Cardiac muscle cell (in vitro differentiated cells and primary cell): ENCODE measurements at regions not wholly inside any gene's neighbourhood (a gene's known extent, or its start where the extent isn't known, plus 50 kb on each side); places are given as distances from the start of the nearest gene placed in this dataset.

Source experiments
- DNase-seq, 2 donors: peaks; one replicate each; pipeline versions ENCODE4 v3.0.0 to v3.0.0-alpha.2; 2010 to 2017; ENCODE audit warnings: low read depth in 1 of 2, low spot score in 1 of 2
- H3K27ac ChIP-seq: fragments of 200-600 bp; sonication (generic); 2 replicates; pipeline ENCODE4 v1.5.1; 2016
- H3K27me3 ChIP-seq: fragments of 200-600 bp; sonication (generic); 2 replicates; pipeline ENCODE4 v1.6.0; 2016; ENCODE audit warnings: control low read depth
- H3K36me3 ChIP-seq: fragments of 200-600 bp; sonication (generic); 2 replicates; pipeline ENCODE4 v1.5.1; 2016; ENCODE audit warnings: control low read depth
- H3K4me1 ChIP-seq: fragments of 200-600 bp; sonication (generic); 2 replicates; pipeline ENCODE4 v1.8.1; 2017; ENCODE audit warnings: low read depth, mild to moderate bottlenecking, mixed run types
- H3K4me3 ChIP-seq: fragments of 200-600 bp; sonication (generic); 2 replicates; pipeline ENCODE4 v1.5.1; 2016; ENCODE audit warnings: mild to moderate bottlenecking
- H3K9me3 ChIP-seq: fragments of 200-600 bp; sonication (generic); 2 replicates; pipeline ENCODE4 v1.5.1; 2017; ENCODE audit warnings: low read depth, mild to moderate bottlenecking, control low read depth
- CTCF ChIP-seq: IDR thresholded peaks from 2 replicates; pipeline ENCODE4 v1.5.1; 2012; ENCODE audit warnings: low read depth, mild to moderate bottlenecking, low read length

GRCh38 chr18:11533942-11534496, 75.4 kb upstream of the SLC35G4 start:
- no peak overlapping the region for H3K27ac ChIP-seq
- no peak overlapping the region for H3K4me3 ChIP-seq
- no peak for TF ChIP-seq CTCF
- no peaks in the 10 kb centered on the region for H3K9me3 ChIP-seq
- H3K4me1 ChIP-seq: peaks cover 18% of the 10 kb centered on the region
- no peaks in the 10 kb centered on the region for H3K27me3 ChIP-seq
- DNase-seq: no peak
- H3K36me3 ChIP-seq: no peaks in the 10 kb centered on the region

- H3K9me3 ChIP-seq: no peaks in the 10 kb centered on the region
- no peaks in the 10 kb centered on the region for H3K27me3 ChIP-seq
- no peak for TF ChIP-seq CTCF
- peaks cover 18% of the 10 kb centered on the region for H3K4me1 ChIP-seq
- no peak for DNase-seq
- no peaks in the 10 kb centered on the region for H3K36me3 ChIP-seq
- H3K4me3 ChIP-seq: no peak overlapping the region
- H3K27ac ChIP-seq: no peak overlapping the region
Observed at GRCh38 chr18:11533513-11533890, 75.9 kb upstream of the SLC35G4 start.

GRCh38 chr18:11532758-11533512, 76.5 kb upstream of the SLC35G4 start:
- Histone ChIP-seq H3K36me3 (no peaks in the 10 kb centered on the region), H3K27me3 (peaks cover 3% of the 10 kb centered on the region), H3K9me3 (no peaks in the 10 kb centered on the region), H3K4me3 (no peak overlapping the region), H3K27ac (no peak overlapping the region), H3K4me1 (peaks cover 18% of the 10 kb centered on the region)
- no peak for DNase-seq
- TF ChIP-seq CTCF: no peak

DNA sequence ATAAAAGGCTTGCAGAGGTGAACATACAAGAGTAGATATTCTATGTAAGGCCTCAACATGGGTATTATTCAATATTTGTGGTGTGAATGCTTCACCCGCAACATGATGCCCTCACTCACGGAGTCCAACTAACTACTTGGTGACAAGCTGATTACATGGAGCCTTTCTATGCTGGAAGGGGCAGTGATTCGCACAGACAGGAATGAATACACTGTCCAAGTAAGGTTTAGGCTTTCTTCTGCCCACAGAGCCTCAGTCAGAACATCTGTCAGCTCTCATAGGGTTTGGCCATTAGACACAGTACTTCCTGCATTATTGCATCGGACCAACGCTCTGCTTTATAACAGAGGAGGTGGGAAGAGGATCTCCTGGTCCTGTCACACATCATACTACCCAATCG, 80.3 kb upstream of the SLC35G4 start:
- DNase-seq: no peak
- Histone ChIP-seq H3K27ac (no peak overlapping the region), H3K9me3 (no peaks in the 10 kb centered on the region), H3K27me3 (peaks cover 3% of the 10 kb centered on the region), H3K4me3 (no peak overlapping the region), H3K36me3 (no peaks in the 10 kb centered on the region), H3K4me1 (peaks cover 18% of the 10 kb centered on the region)
- no peak for TF ChIP-seq CTCF

DNA sequence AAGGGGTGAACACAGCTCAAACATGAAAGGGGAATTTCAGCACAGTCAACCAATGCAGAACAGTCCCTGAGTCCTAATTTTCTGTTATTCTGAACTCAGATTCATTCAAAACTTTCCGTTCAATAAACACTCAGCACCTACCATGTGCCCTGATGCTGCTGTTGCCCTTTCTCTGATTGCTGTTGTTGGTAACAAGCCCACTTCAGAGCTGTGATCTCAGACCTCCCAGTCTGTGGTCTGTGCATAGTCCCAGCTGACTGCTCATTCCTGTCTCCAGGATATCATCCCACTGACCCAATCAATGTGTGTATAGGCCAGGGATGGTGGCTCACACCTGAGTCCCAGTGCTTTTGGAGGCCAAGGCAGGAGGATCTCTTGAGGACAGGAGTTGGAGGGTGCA, 82.7 kb upstream of the SLC35G4 start:
- H3K9me3 ChIP-seq: no peaks in the 10 kb centered on the region
- H3K4me1 ChIP-seq: peaks cover 18% of the 10 kb centered on the region
- DNase-seq: no peak
- no peak overlapping the region for H3K4me3 ChIP-seq
- H3K36me3 ChIP-seq: no peaks in the 10 kb centered on the region
- H3K27ac ChIP-seq: no peak overlapping the region
- no peak for TF ChIP-seq CTCF
- H3K27me3 ChIP-seq: peaks cover 8% of the 10 kb centered on the region
